Activated naive CD4-positive, alpha-beta T cell treated with anti-CD3 and anti-CD28 coated beads, Interleukin-2, amount 50 U/mL, for 72 hours (primary cell): ENCODE measurements at regions not wholly inside any gene's neighbourhood (a gene's known extent, or its start where the extent isn't known, plus 50 kb on each side); places are given as distances from the start of the nearest gene placed in this dataset.

ENCODE experiments used
- ATAC-seq, 2 donors: fragments of 150-1000 bp; cut with Tn5 transposase; 2 replicates each; pipeline ENCODE4 v1.10.0; 2021; ENCODE audit warnings: mild to moderate bottlenecking in 2 of 2, moderate library complexity in 2 of 2
- DNase-seq, 2 donors: peaks; one replicate each; pipeline ENCODE4 v3.0.0; 2021 to 2022; ENCODE audit warnings: low spot score in 2 of 2
- H3K27ac Mint-ChIP-seq, 2 donors: one replicate each; pipeline ENCODE4 v1.8.0; 2022; ENCODE audit warnings: mild to moderate bottlenecking in 2 of 2, mixed read lengths in 2 of 2
- H3K36me3 Mint-ChIP-seq, 2 donors: one replicate each; pipeline ENCODE4 v1.8.0; 2022; ENCODE audit warnings: mixed read lengths in 2 of 2
- H3K9me3 Mint-ChIP-seq, 2 donors: one replicate each; pipeline ENCODE4 v1.8.0; 2022; ENCODE audit warnings: mixed read lengths in 2 of 2

- ATAC-seq (no peak), DNase-seq (no peak)
- Mint-ChIP-seq H3K9me3 (peaks cover 0 to 4% of the 10 kb centered on the region in 2 donors), H3K27ac (peak overlapping the region in 1 of 2 donors; percentile 58), H3K36me3 (peaks cover 0 to 5% of the 10 kb centered on the region in 2 donors)
These were observed 250.8 kb downstream of the SOX4 start for GRCh38 chr6:21844120-21844917.

DNA sequence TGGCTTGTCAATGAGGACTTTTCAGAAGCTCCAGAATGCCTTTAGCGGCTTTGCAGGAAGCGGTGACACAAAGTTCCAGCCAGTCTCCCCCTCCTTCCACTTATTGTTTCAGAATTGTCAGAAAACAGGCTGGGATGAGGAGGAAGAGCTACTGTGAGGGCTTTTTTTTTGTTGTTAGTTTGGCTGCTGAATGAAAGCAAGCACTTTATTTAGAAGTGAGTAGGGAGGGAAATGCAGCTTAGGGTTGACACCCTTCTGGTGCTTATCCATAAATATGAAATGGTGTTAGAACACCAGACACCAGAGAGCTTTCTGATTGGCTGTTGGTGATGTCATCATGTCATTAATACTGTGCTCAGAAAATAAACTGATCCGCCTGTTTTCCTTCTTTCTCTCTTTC is 251.5 kb downstream of the SOX4 start:
- peaks cover 0 to 5% of the 10 kb centered on the region in 2 donors for H3K36me3 Mint-ChIP-seq
- ATAC-seq (no peak), DNase-seq (no peak)
- H3K9me3 Mint-ChIP-seq = peaks cover 0 to 4% of the 10 kb centered on the region in 2 donors
- H3K27ac Mint-ChIP-seq = no peak overlapping the region

- H3K36me3 Mint-ChIP-seq = peaks cover 0 to 5% of the 10 kb centered on the region in 2 donors
- no peak for DNase-seq
- no peak overlapping the region for H3K27ac Mint-ChIP-seq
- peaks cover 0 to 4% of the 10 kb centered on the region in 2 donors for H3K9me3 Mint-ChIP-seq
- ATAC-seq = no peak
These were observed 252.0 kb downstream of the SOX4 start for GRCh38 chr6:21845439-21846140.

DNA sequence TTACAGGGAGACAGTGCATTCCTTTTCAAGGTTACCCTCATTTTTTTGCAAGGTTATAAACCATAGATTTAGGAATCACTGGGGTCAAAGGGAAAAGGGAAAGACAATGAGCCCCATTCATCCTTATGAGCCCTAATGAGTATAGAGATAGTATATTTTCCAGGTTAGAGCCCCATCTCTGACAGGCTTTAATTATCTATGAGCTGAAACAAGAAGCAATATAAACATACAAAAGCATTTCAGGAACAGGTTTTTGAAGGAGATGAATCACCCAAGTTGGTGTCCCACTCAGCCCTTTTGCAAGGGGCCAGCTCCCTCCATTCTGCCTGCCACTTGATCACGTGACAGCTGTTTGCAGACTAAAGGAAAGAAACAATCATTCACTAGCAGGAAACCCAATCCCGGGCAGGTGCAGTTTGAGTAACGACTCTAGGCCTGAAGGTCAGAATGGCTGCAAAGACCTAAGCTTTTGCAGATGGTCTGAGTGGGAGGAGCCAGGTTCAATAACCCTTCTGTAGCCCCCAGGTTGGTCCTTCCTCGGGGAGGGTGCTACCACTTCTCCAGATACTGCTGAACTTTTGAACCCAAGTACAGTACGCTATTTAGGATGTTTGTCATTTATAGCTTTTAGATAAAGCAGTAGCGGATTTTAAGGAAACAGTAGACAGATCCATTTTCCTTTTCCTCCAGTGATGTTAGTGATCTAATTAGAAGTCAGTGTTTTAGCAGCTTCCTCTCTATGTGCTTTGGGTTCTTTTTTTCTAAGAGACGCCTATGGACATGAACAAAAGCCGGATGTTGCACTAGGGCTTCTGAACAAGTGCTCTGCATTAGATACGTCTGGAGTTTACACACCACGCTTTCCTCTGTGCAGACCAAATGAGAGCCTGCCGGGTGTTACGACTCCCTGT is 253.2 kb downstream of the SOX4 start:
- DNase-seq = no peak
- Mint-ChIP-seq H3K9me3 (peaks cover 0 to 4% of the 10 kb centered on the region in 2 donors), H3K36me3 (peaks cover 0 to 5% of the 10 kb centered on the region in 2 donors), H3K27ac (no peak overlapping the region)
- ATAC-seq = peak; percentile 69 to 81

GRCh38 chr6:21847711-21848480 is 254.3 kb downstream of the SOX4 start:
- DNase-seq = no peak
- H3K36me3 Mint-ChIP-seq = peaks cover 0 to 5% of the 10 kb centered on the region in 2 donors
- H3K27ac Mint-ChIP-seq = no peak overlapping the region
- H3K9me3 Mint-ChIP-seq = peaks cover 0 to 4% of the 10 kb centered on the region in 2 donors
- ATAC-seq = no peak

GRCh38 chr6:21850691-21851090 is 257.1 kb downstream of the SOX4 start:
- no peak for DNase-seq
- H3K36me3 Mint-ChIP-seq = peaks cover 0 to 5% of the 10 kb centered on the region in 2 donors
- ATAC-seq = no peak
- H3K9me3 Mint-ChIP-seq = peaks cover 0 to 4% of the 10 kb centered on the region in 2 donors
- H3K27ac Mint-ChIP-seq = no peak overlapping the region

GRCh38 chr6:21855811-21856455 is 262.4 kb downstream of the SOX4 start:
- DNase-seq (no peak), ATAC-seq (no peak)
- H3K27ac Mint-ChIP-seq = no peak overlapping the region
- no peaks in the 10 kb centered on the region for H3K36me3 Mint-ChIP-seq
- H3K9me3 Mint-ChIP-seq = no peaks in the 10 kb centered on the region

- peaks cover 0 to 3% of the 10 kb centered on the region in 2 donors for H3K9me3 Mint-ChIP-seq
- DNase-seq = no peak
- no peaks in the 10 kb centered on the region for H3K36me3 Mint-ChIP-seq
- no peak overlapping the region for H3K27ac Mint-ChIP-seq
- peak in 1 of 2 donors; percentile 50 for ATAC-seq
These were observed 262.9 kb downstream of the SOX4 start for GRCh38 chr6:21856456-21856825.

- no peaks in the 10 kb centered on the region for H3K36me3 Mint-ChIP-seq
- DNase-seq (no peak), ATAC-seq (no peak)
- no peak overlapping the region for H3K27ac Mint-ChIP-seq
- peaks cover 0 to 3% of the 10 kb centered on the region in 2 donors for H3K9me3 Mint-ChIP-seq
These were observed 263.3 kb downstream of the SOX4 start for GRCh38 chr6:21856844-21857243.

DNA sequence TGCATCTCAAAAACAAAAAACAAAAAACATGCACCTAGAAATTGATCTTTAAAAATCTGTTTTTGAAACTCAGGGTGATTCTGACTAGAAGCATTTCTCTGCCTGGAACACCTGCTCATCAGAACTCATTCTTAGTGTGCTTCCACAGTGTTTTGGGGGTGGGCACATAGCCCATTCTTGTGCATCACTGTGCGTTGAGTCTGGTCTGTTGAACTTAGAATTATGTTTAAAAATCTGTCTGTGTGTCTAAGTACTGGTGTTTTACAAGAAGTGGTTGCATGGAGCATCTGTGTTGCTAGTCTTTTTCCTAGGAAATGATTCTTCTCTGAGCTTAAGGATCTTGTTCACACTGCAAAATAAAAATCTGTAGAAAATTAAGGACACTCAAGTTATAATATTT is 264.5 kb downstream of the SOX4 start:
- DNase-seq (no peak), ATAC-seq (no peak)
- Mint-ChIP-seq H3K9me3 (peaks cover 0 to 3% of the 10 kb centered on the region in 2 donors), H3K36me3 (no peaks in the 10 kb centered on the region), H3K27ac (no peak overlapping the region)

GRCh38 chr6:21859193-21859735 is 265.7 kb downstream of the SOX4 start:
- H3K9me3 Mint-ChIP-seq = peaks cover 0 to 3% of the 10 kb centered on the region in 2 donors
- DNase-seq = no peak
- no peak overlapping the region for H3K27ac Mint-ChIP-seq
- H3K36me3 Mint-ChIP-seq = no peaks in the 10 kb centered on the region
- no peak for ATAC-seq

DNA sequence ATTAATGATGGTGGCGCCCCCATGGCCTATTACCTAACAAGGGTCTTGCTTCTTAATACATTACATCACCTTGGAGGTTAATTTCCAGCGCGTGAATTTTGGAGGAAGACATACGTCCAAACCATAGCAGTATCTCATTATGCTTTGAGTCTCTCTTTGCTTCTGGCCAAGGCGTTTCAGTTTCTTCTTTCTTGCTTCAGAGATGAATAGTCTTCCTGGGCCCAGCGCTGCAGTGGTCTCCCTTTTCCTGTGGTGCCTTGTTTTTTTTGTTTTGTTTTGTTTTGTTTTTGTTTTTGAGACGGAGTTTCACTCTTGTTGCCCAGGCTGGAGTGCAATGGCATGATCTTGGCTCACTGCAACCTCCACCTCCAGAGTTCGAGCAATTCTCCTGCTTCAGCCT is 268.4 kb downstream of the SOX4 start:
- ATAC-seq (no peak), DNase-seq (no peak)
- Mint-ChIP-seq H3K9me3 (peaks cover 0 to 3% of the 10 kb centered on the region in 2 donors), H3K36me3 (no peaks in the 10 kb centered on the region), H3K27ac (no peak overlapping the region)

DNA sequence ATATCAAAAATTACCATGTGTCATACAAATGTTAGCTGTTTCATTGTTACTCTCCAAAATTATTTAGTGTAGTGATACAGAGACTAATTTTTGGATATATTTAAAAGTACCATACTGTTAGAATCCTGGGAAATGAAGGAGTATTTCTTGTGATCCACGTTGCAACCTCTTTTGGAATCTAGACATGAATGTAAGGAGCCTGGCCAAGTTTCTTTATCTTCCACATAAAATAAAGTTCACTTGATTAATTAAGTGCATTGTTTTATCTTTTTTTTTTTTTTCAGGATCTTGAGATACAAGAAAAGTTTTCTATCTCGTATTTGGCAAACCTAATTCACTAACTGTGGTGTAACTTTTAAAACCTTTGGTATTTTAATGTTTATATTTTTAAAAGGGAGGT is 270.7 kb downstream of the SOX4 start:
- Mint-ChIP-seq H3K27ac (no peak overlapping the region), H3K9me3 (peaks cover 0 to 3% of the 10 kb centered on the region in 2 donors), H3K36me3 (no peaks in the 10 kb centered on the region)
- ATAC-seq (no peak), DNase-seq (no peak)

DNA sequence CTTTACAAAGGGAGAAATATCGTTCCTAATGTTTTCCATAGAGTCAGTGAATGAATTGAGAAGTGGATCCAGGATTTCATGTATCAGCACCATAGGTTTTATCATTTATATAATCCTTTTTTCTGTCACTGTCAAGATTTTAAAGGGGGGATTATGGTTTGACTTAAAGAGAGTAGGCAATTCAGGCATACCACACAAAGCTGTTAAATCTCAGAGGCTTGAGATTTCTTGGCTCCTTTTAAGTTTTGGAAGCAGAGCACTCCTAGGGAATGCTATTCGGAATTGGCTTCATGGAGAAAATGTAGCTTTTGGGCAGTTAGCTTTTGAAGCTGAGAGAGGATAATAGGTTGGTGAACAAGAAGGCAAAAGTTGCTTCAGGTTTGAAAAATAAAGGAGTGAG is 274.7 kb downstream of the SOX4 start:
- Mint-ChIP-seq H3K27ac (no peak overlapping the region), H3K36me3 (no peaks in the 10 kb centered on the region), H3K9me3 (no peaks in the 10 kb centered on the region)
- DNase-seq = no peak
- ATAC-seq = no peak

GRCh38 chr6:21869085-21869771 is 275.7 kb downstream of the SOX4 start:
- peaks cover 0 to 4% of the 10 kb centered on the region in 2 donors for H3K36me3 Mint-ChIP-seq
- ATAC-seq (no peak), DNase-seq (no peak)
- peaks cover 0 to 6% of the 10 kb centered on the region in 2 donors for H3K9me3 Mint-ChIP-seq
- H3K27ac Mint-ChIP-seq = no peak overlapping the region
